ENCODE measurements at regions not wholly inside any gene's neighbourhood (a gene's known extent, or its start where the extent isn't known, plus 50 kb on each side); places are given as distances from the start of the nearest gene placed in this dataset.

GRCh38 chr6:25138233-25138933 lies 140.8 kb upstream of the CARMIL1 start (continued):
- TF ChIP-seq CHD7 (IDR thresholded peaks at IDR 0.05; ENCODE audit: insufficient replicate concordance, low read length) (no peak), ASH2L (IDR thresholded peaks at IDR 0.05; ENCODE audit: low read length) (no peak), RAD21 (IDR thresholded peaks at IDR 0.05 in 1 of 2, conservative IDR thresholded peaks at IDR 0.05 in 1 of 2; ENCODE audit: low read depth in 2 of 2, low read length in 2 of 2) (no peak), RXRA (IDR thresholded peaks at IDR 0.05; ENCODE audit: insufficient read depth, low read depth, low read length) (no peak), RBBP5 (IDR thresholded peaks at IDR 0.05; ENCODE audit: borderline replicate concordance, low read depth, low read length) (no peak), E2F6 (IDR thresholded peaks at IDR 0.05) (no peak), RNF2 (IDR thresholded peaks at IDR 0.05; ENCODE audit: borderline replicate concordance, low read depth, low read length, missing control alignments, poor library complexity, severe bottlenecking) (no peak), HDAC6 (IDR thresholded peaks at IDR 0.05; ENCODE audit: low read depth, low read length) (no peak), SP1 (IDR thresholded peaks at IDR 0.05; ENCODE audit: low read depth, low read length) (no peak), POLR2AphosphoS5 (IDR thresholded peaks at IDR 0.05; ENCODE audit: low read depth, low read length) (no peak)

Measured in H1 (cell line).